SK-N-SH (cell line): ENCODE measurements at regions not wholly inside any gene's neighbourhood (a gene's known extent, or its start where the extent isn't known, plus 50 kb on each side); places are given as distances from the start of the nearest gene placed in this dataset.

Experiments
- CTCF ChIA-PET: fragments of 300-600, 350-600 bp; formaldehyde crosslinking; extraction: SDS; loops from one replicate; lab custom pipeline; 2021; lab: Yijun Ruan, JAX
- POLR2A ChIA-PET: fragments of 350-600 bp; sonication (Branson Sonifier 250); formaldehyde crosslinking; extraction: SDS; loops from one replicate; lab custom pipeline; 2020; ENCODE audit warnings: antibody characterized with exemption, inconsistent platforms; lab: Yijun Ruan, JAX
- DNase-seq: peaks from one replicate; pipeline ENCODE4 v3.0.0; 2012
- H2AFZ ChIP-seq: fragments of 200-600 bp; sonication (generic); 2 replicates; pipeline ENCODE4 v1.8.1; 2016; ENCODE audit warnings: antibody characterized with exemption, mild to moderate bottlenecking, low read depth
- H3F3A ChIP-seq: fragments of 200-600 bp; sonication (generic); replicated peaks from 2 replicates; pipeline ENCODE3; 2016; ENCODE audit warnings: antibody characterized with exemption, mild to moderate bottlenecking; ENCODE audit not compliant: insufficient read depth
- H3K27ac ChIP-seq, 2 experiments: fragments of 200-500 bp in 1 of 2; fragments of 200-600 bp in 1 of 2; sonication (Bioruptor generic) in 1 of 2; sonication (generic), shearing (Covaris generic) in 1 of 2; 2 replicates each; pipeline versions ENCODE4 v1.5.1 to v1.6.1; 2014 to 2016; ENCODE audit warnings: low read depth in 2 of 2, inconsistent platforms in 1 of 2, low read length in 1 of 2, mild to moderate bottlenecking in 1 of 2, mixed read lengths in 1 of 2
- H3K27me3 ChIP-seq: fragments of 200-600 bp; sonication (generic), shearing (Covaris generic); 2 replicates; pipeline ENCODE4 v1.6.1; 2016; ENCODE audit warnings: mixed run types; ENCODE audit not compliant: insufficient read depth
- H3K36me3 ChIP-seq, 2 experiments: fragments of 200-500 bp in 1 of 2; fragments of 200-600 bp in 1 of 2; sonication (Bioruptor generic) in 1 of 2; sonication (generic) in 1 of 2; replicated peaks in 1 of 2; 2 replicates each; pipeline versions ENCODE3 to v1.5.1; 2014 to 2016; ENCODE audit warnings: low read length in 1 of 2, mild to moderate bottlenecking in 1 of 2; ENCODE audit not compliant: insufficient read depth in 2 of 2, control insufficient read depth in 1 of 2
- H3K4me1 ChIP-seq, 2 experiments: fragments of 200-500 bp in 1 of 2; fragments of 200-600 bp in 1 of 2; sonication (Bioruptor generic) in 1 of 2; sonication (generic), shearing (Covaris generic) in 1 of 2; 2 replicates each; pipeline versions ENCODE4 v1.5.1 to v1.6.1; 2014 to 2016; ENCODE audit warnings: low read depth in 1 of 2, low read length in 1 of 2, mixed run types in 1 of 2; ENCODE audit not compliant: insufficient read depth in 2 of 2, control insufficient read depth in 1 of 2
- H3K4me2 ChIP-seq: fragments of 200-600 bp; sonication (generic), shearing (Covaris generic); 2 replicates; pipeline ENCODE4 v1.6.1; 2017; ENCODE audit warnings: mixed run types
- H3K4me3 ChIP-seq, 2 experiments: fragments of 200-500 bp in 1 of 2; fragments of 200-600 bp in 1 of 2; sonication (Bioruptor generic) in 1 of 2; sonication (generic), shearing (Covaris generic) in 1 of 2; 2 replicates each; pipeline versions ENCODE4 v1.5.1 to v1.8.1; 2014 to 2016; ENCODE audit warnings: low read depth in 2 of 2, inconsistent platforms in 1 of 2, low read length in 1 of 2, mild to moderate bottlenecking in 1 of 2, mixed read lengths in 1 of 2, moderate library complexity in 1 of 2
- H3K79me2 ChIP-seq: fragments of 200-600 bp; sonication (generic); 2 replicates; pipeline ENCODE4 v1.8.1; 2017; ENCODE audit warnings: mild to moderate bottlenecking; ENCODE audit not compliant: insufficient read depth
- H3K9ac ChIP-seq: fragments of 200-600 bp; sonication (generic); 2 replicates; pipeline ENCODE4 v1.6.1; 2017; ENCODE audit warnings: mixed run types
- H3K9me2 ChIP-seq: fragments of 200-600 bp; sonication (generic); 2 replicates; pipeline ENCODE4 v1.6.1; 2017; ENCODE audit warnings: mixed run types
- H3K9me3 ChIP-seq: fragments of 200-600 bp; sonication (generic); 2 replicates; pipeline ENCODE4 v1.6.1; 2017; ENCODE audit warnings: mixed run types, mild to moderate bottlenecking, moderate library complexity
- H4K20me1 ChIP-seq: fragments of 200-600 bp; sonication (generic); 2 replicates; pipeline ENCODE4 v1.6.1; 2017; ENCODE audit warnings: mild to moderate bottlenecking, mixed run types; ENCODE audit not compliant: insufficient read depth
- ELF1 ChIP-seq: IDR thresholded peaks from 2 replicates; pipeline ENCODE4 v1.4.0; 2012
- EP300 ChIP-seq, 2 experiments: IDR thresholded peaks; 2 replicates each; pipeline versions ENCODE4 v1.4.0 to v1.6.1; 2012; ENCODE audit warnings: borderline replicate concordance in 1 of 2, low read depth in 1 of 2, low read length in 1 of 2
- FOXJ3 ChIP-seq: sonication (generic); formaldehyde crosslinking; IDR thresholded peaks from 2 replicates; pipeline ENCODE4 v1.5.1; 2020; ENCODE audit warnings: mild to moderate bottlenecking, missing genetic modification reagents
- FOXM1 ChIP-seq: IDR thresholded peaks from 2 replicates; pipeline ENCODE4 v1.4.0; 2012; ENCODE audit warnings: low read depth, mild to moderate bottlenecking
- GABPA ChIP-seq: IDR thresholded peaks from 2 replicates; pipeline ENCODE4 v1.4.0; 2012; ENCODE audit warnings: low read depth, mild to moderate bottlenecking
- GATA2 ChIP-seq: sonication (generic); formaldehyde crosslinking; IDR thresholded peaks from 2 replicates; pipeline ENCODE4 v1.5.0; 2020; ENCODE audit warnings: mild to moderate bottlenecking, missing genetic modification reagents
- MEF2A ChIP-seq: IDR thresholded peaks from 2 replicates; pipeline ENCODE4 v1.4.0; 2012; ENCODE audit warnings: low read depth, borderline replicate concordance
- MXI1 ChIP-seq: IDR thresholded peaks from 2 replicates; pipeline ENCODE4 v1.6.1; 2012; ENCODE audit warnings: mild to moderate bottlenecking, low read depth, low read length, improper control_type of control experiment
- NRF1 ChIP-seq: IDR thresholded peaks from 2 replicates; pipeline ENCODE4 v1.6.1; 2012; ENCODE audit warnings: low read depth, mild to moderate bottlenecking, low read length
- POLR2AphosphoS5 ChIP-seq: IDR thresholded peaks from 2 replicates; pipeline ENCODE4 v1.6.1; 2012; ENCODE audit warnings: low read depth, low read length
- RAD21 ChIP-seq: IDR thresholded peaks from 2 replicates; pipeline ENCODE4 v1.6.1; 2012; ENCODE audit warnings: mild to moderate bottlenecking, low read length
- RCOR1 ChIP-seq: fragments of 150-350 bp; IDR thresholded peaks from 2 replicates; pipeline ENCODE4 v1.6.1; 2017; ENCODE audit warnings: antibody characterized with exemption, low read length
- RFX5 ChIP-seq: IDR thresholded peaks from 2 replicates; pipeline ENCODE4 v1.6.1; 2012; ENCODE audit warnings: mild to moderate bottlenecking, improper control_type of control experiment, low read length
- RXRA ChIP-seq: IDR thresholded peaks from 2 replicates; pipeline ENCODE4 v1.4.0; 2012; ENCODE audit warnings: low read depth, mild to moderate bottlenecking, borderline replicate concordance
- SMC3 ChIP-seq: IDR thresholded peaks from 2 replicates; pipeline ENCODE4 v1.6.1; 2012; ENCODE audit warnings: low read depth, low read length, improper control_type of control experiment
- TAF1 ChIP-seq: IDR thresholded peaks from 2 replicates; pipeline ENCODE4 v1.6.1; 2012; ENCODE audit warnings: low read depth, mild to moderate bottlenecking, low read length, moderate library complexity, borderline replicate concordance
- YY1 ChIP-seq: IDR thresholded peaks from 2 replicates; pipeline ENCODE4 v1.4.0; 2012; ENCODE audit warnings: low read depth, mild to moderate bottlenecking
- WGBS: methylation state at CpG from one replicate; pipeline ENCODE4 v1.1.6; 2017; ENCODE audit warnings: low lambda C conversion rate; 5-methylcytosine and 5-hydroxymethylcytosine counted together
- TF ChIP-seq, protein P1 (sequence below): IDR thresholded peaks from 2 replicates; pipeline ENCODE4; 2012
- TF ChIP-seq, protein P2 (sequence below): IDR thresholded peaks from 2 replicates; pipeline ENCODE4 v1.4.0; 2012; ENCODE audit warnings: low read depth, borderline replicate concordance
- TF ChIP-seq, protein P3 (sequence below): IDR thresholded peaks from 2 replicates; pipeline ENCODE4 v1.6.1; 2012; ENCODE audit warnings: mild to moderate bottlenecking, low read depth, low read length, moderate library complexity
- TF ChIP-seq, protein P4 (sequence below): fragments of 150-350 bp; IDR thresholded peaks from 2 replicates; pipeline ENCODE4 v1.6.1; 2017; ENCODE audit warnings: antibody characterized with exemption, low read length, low read depth, borderline replicate concordance

DNA sequence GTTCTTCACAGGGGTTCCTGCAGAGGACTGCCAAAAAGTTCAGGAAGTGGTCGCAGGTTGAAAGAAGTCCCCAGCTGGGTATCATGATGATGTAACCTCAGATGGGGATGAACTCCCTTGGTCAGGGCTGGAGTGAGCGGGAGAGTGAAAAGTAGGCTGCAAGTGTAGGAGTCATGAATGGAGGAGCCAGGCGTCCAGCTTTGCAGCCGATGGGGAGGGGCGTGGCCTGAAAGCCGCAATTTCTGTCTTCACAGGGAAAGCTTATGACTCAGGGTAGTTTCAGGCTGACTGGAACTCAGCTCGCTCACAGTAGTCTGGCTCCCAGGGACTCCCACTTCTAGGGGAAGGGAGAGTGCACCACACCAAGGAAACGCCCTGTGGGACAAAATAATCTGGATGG, 70.0 kb upstream of the HS3ST3A1 start:
- H3K9ac ChIP-seq = no peak overlapping the region
- H3K9me2 ChIP-seq = no peaks in the 10 kb centered on the region
- H3K27me3 ChIP-seq = no peaks in the 10 kb centered on the region
- TF ChIP-seq NRF1 (no peak), FOXM1 (no peak), EP300 (IDR thresholded peaks at IDR 0.05; ENCODE audit: borderline replicate concordance in 1 of 2, low read depth in 1 of 2, low read length in 1 of 2) (no peak), SMC3 (no peak), RFX5 (no peak), POLR2AphosphoS5 (no peak)
- ChIA-PET CTCF (no interaction called here), POLR2A (no interaction called here)
- H3K9me3 ChIP-seq = peaks cover 14% of the 10 kb centered on the region
- no peaks in the 10 kb centered on the region for H4K20me1 ChIP-seq
- H3K36me3 ChIP-seq = no peaks in the 10 kb centered on the region
- H3K27ac ChIP-seq = no peak overlapping the region
- no peak overlapping the region for H2AFZ ChIP-seq
- no peak for DNase-seq
- no peaks in the 10 kb centered on the region for H3F3A ChIP-seq
- no peak overlapping the region for H3K4me2 ChIP-seq
- no peak overlapping the region for H3K4me3 ChIP-seq
- H3K79me2 ChIP-seq = no peaks in the 10 kb centered on the region
- WGBS = 8% methylated on average over 8 of the region's 8 CpGs
- no peaks in the 10 kb centered on the region for H3K4me1 ChIP-seq

DNA sequence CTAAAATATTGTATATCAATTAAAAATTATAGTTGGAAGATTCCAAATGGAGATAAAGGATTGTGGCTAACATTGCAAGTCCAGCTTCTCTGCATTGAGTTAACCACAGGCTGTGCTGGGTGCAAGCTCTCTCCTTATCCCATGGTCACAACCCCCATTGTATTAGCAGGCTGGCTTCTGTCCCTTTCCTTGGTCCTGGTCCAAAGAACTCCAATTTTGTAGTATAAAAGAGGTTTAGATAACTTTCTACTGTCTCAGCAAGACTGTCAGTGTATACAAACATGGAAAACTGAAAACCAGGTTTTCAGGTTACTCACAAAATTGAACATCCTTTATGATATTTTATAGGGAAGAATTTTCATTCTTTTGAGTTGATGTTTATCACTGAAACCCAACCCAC, 76.6 kb upstream of the HS3ST3A1 start:
- H3K9me2 ChIP-seq = no peaks in the 10 kb centered on the region
- H3K79me2 ChIP-seq = no peaks in the 10 kb centered on the region
- H2AFZ ChIP-seq = no peak overlapping the region
- ChIA-PET CTCF (interaction anchor here (1.3 kb wide), 1 partner anchor 13 kb away, joined by 4 read pairs; no protein-coding TSS in a partner anchor), POLR2A (no interaction called here)
- H3K9ac ChIP-seq = no peak overlapping the region
- DNase-seq = no peak
- H3K4me3 ChIP-seq = no peak overlapping the region
- no peaks in the 10 kb centered on the region for H3F3A ChIP-seq
- H3K36me3 ChIP-seq = no peaks in the 10 kb centered on the region
- H3K27me3 ChIP-seq = no peaks in the 10 kb centered on the region; the same call in 1 of the 2 replicates
- H3K27ac ChIP-seq = no peak overlapping the region
- no peaks in the 10 kb centered on the region for H4K20me1 ChIP-seq
- H3K4me1 ChIP-seq = no peaks in the 10 kb centered on the region; a peak in 1 of 4 replicates
- no peaks in the 10 kb centered on the region for H3K9me3 ChIP-seq
- H3K4me2 ChIP-seq = no peak overlapping the region
- TF ChIP-seq MXI1 (no peak), MEF2A (no peak), RFX5 (no peak), YY1 (no peak), ELF1 (no peak), FOXJ3 (CRISPR knock-in tag) (no peak), GATA2 (no peak), RAD21 (no peak), RCOR1 (no peak), RXRA (no peak), NRF1 (no peak), GABPA (no peak), TAF1 (no peak)
- TF ChIP-seq, protein P1, sequence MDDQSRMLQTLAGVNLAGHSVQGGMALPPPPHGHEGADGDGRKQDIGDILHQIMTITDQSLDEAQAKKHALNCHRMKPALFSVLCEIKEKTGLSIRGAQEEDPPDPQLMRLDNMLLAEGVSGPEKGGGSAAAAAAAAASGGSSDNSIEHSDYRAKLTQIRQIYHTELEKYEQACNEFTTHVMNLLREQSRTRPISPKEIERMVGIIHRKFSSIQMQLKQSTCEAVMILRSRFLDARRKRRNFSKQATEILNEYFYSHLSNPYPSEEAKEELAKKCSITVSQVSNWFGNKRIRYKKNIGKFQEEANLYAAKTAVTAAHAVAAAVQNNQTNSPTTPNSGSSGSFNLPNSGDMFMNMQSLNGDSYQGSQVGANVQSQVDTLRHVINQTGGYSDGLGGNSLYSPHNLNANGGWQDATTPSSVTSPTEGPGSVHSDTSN = no peak
- TF ChIP-seq, protein P2, sequence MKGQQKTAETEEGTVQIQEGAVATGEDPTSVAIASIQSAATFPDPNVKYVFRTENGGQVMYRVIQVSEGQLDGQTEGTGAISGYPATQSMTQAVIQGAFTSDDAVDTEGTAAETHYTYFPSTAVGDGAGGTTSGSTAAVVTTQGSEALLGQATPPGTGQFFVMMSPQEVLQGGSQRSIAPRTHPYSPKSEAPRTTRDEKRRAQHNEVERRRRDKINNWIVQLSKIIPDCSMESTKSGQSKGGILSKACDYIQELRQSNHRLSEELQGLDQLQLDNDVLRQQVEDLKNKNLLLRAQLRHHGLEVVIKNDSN = no peak
- TF ChIP-seq, protein P3, sequence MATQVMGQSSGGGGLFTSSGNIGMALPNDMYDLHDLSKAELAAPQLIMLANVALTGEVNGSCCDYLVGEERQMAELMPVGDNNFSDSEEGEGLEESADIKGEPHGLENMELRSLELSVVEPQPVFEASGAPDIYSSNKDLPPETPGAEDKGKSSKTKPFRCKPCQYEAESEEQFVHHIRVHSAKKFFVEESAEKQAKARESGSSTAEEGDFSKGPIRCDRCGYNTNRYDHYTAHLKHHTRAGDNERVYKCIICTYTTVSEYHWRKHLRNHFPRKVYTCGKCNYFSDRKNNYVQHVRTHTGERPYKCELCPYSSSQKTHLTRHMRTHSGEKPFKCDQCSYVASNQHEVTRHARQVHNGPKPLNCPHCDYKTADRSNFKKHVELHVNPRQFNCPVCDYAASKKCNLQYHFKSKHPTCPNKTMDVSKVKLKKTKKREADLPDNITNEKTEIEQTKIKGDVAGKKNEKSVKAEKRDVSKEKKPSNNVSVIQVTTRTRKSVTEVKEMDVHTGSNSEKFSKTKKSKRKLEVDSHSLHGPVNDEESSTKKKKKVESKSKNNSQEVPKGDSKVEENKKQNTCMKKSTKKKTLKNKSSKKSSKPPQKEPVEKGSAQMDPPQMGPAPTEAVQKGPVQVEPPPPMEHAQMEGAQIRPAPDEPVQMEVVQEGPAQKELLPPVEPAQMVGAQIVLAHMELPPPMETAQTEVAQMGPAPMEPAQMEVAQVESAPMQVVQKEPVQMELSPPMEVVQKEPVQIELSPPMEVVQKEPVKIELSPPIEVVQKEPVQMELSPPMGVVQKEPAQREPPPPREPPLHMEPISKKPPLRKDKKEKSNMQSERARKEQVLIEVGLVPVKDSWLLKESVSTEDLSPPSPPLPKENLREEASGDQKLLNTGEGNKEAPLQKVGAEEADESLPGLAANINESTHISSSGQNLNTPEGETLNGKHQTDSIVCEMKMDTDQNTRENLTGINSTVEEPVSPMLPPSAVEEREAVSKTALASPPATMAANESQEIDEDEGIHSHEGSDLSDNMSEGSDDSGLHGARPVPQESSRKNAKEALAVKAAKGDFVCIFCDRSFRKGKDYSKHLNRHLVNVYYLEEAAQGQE = no peak
- TF ChIP-seq, protein P4, sequence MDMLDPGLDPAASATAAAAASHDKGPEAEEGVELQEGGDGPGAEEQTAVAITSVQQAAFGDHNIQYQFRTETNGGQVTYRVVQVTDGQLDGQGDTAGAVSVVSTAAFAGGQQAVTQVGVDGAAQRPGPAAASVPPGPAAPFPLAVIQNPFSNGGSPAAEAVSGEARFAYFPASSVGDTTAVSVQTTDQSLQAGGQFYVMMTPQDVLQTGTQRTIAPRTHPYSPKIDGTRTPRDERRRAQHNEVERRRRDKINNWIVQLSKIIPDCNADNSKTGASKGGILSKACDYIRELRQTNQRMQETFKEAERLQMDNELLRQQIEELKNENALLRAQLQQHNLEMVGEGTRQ = no peak
- TF ChIP-seq, all 33 proteins: peak for 0
